GM12892 (cell line): ENCODE measurements at regions not wholly inside any gene's neighbourhood (a gene's known extent, or its start where the extent isn't known, plus 50 kb on each side); places are given as distances from the start of the nearest gene placed in this dataset.

Source experiments
- POLR2A ChIP-seq: IDR thresholded peaks from 2 replicates; pipeline ENCODE4 v1.6.1; 2011; ENCODE audit warnings: low read depth, low read length, control low read depth
- POLR2AphosphoS5 ChIP-seq: IDR thresholded peaks from 2 replicates; pipeline ENCODE4 v1.6.1; 2011; ENCODE audit warnings: low read depth, low read length, control low read depth
- TAF1 ChIP-seq: IDR thresholded peaks from 2 replicates; pipeline ENCODE4 v1.6.1; 2011; ENCODE audit warnings: low read depth, mild to moderate bottlenecking, control low read depth, low read length, borderline replicate concordance

DNA sequence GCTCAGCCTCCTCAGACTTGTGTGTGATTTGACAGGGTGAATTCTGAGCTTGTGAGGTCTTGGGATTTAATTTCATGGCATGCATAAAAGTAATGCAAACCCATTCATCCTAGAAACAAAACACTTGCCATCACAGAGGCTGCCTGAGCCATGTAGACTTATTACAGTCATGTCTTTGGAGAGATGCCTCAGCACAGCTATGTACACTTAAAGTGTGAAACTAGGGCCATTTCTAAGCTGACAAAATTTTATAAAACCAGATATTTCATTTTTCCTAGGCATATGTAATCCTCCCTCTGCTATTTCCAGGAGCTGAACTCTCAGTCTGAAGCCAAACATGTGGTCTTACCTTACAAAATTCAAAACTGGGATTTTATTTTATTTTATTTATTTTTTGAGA lies 322.2 kb upstream of the SPHKAP start:
- TF ChIP-seq TAF1, result no peak
- no peak for TF ChIP-seq POLR2A
- TF ChIP-seq POLR2AphosphoS5, result no peak
